ENCODE measurements at regions not wholly inside any gene's neighbourhood (a gene's known extent, or its start where the extent isn't known, plus 50 kb on each side); places are given as distances from the start of the nearest gene placed in this dataset.

GRCh38 chr4:164461901-164462300 is 292.0 kb upstream of the SMIM31 start:
- intact Hi-C loops (cut with DNase I): no loop called here
- Histone ChIP-seq H3K4me3 (no peak overlapping the region), H3K27ac (no peak overlapping the region), H3K4me1 (no peaks in the 10 kb centered on the region), H3K36me3 (no peaks in the 10 kb centered on the region), H3K9me3 (no peaks in the 10 kb centered on the region), H3K27me3 (no peaks in the 10 kb centered on the region)
- no peak for DNase-seq (ENCODE audit: extremely low spot score in 2 of 2)
- TF ChIP-seq POLR2AphosphoS5 (IDR thresholded peaks at IDR 0.05; ENCODE audit: insufficient read depth in 1 of 2, low read depth in 1 of 2): no peak

- Histone ChIP-seq H3K4me1 (no peaks in the 10 kb centered on the region), H3K9me3 (no peaks in the 10 kb centered on the region), H3K27ac (no peak overlapping the region), H3K36me3 (no peaks in the 10 kb centered on the region), H3K4me3 (no peak overlapping the region), H3K27me3 (no peaks in the 10 kb centered on the region)
- TF ChIP-seq POLR2A (IDR thresholded peaks at IDR 0.05) (no peak), POLR2AphosphoS5 (IDR thresholded peaks at IDR 0.05; ENCODE audit: insufficient read depth in 1 of 2, low read depth in 1 of 2) (no peak), CTCF (IDR thresholded peaks at IDR 0.05) (no peak)
- DNase-seq (ENCODE audit: extremely low spot score in 2 of 2): no peak
- intact Hi-C loops (cut with DNase I): no loop called here
These were observed 291.5 kb upstream of the SMIM31 start for GRCh38 chr4:164462471-164462870.

- Histone ChIP-seq H3K4me3 (no peak overlapping the region), H3K36me3 (no peaks in the 10 kb centered on the region), H3K9me3 (no peaks in the 10 kb centered on the region), H3K4me1 (no peaks in the 10 kb centered on the region), H3K27ac (no peak overlapping the region), H3K27me3 (no peaks in the 10 kb centered on the region)
- TF ChIP-seq CTCF (IDR thresholded peaks at IDR 0.05) (no peak), POLR2A (IDR thresholded peaks at IDR 0.05) (no peak), POLR2AphosphoS5 (IDR thresholded peaks at IDR 0.05; ENCODE audit: insufficient read depth in 1 of 2, low read depth in 1 of 2) (no peak)
- intact Hi-C loops (cut with DNase I): no loop called here
- no peak for DNase-seq (ENCODE audit: extremely low spot score in 2 of 2)
These were observed 289.6 kb upstream of the SMIM31 start for GRCh38 chr4:164464313-164464712.

- no peak for DNase-seq (ENCODE audit: extremely low spot score in 2 of 2)
- no peak overlapping the region for H3K4me3 ChIP-seq
- H3K36me3 ChIP-seq: no peaks in the 10 kb centered on the region
- no peak overlapping the region for H3K27ac ChIP-seq
- no peaks in the 10 kb centered on the region for H3K27me3 ChIP-seq
- TF ChIP-seq POLR2A (IDR thresholded peaks at IDR 0.05): no peak
- no peak for TF ChIP-seq CTCF (IDR thresholded peaks at IDR 0.05)
- TF ChIP-seq POLR2AphosphoS5 (IDR thresholded peaks at IDR 0.05; ENCODE audit: insufficient read depth in 1 of 2, low read depth in 1 of 2): no peak
- intact Hi-C loops (cut with DNase I): no loop called here
- no peaks in the 10 kb centered on the region for H3K9me3 ChIP-seq
- no peaks in the 10 kb centered on the region for H3K4me1 ChIP-seq
These were observed 286.4 kb upstream of the SMIM31 start for GRCh38 chr4:164467493-164467892.

GRCh38 chr4:164481306-164482091 is 272.4 kb upstream of the SMIM31 start:
- Histone ChIP-seq H3K4me3 (no peak overlapping the region), H3K9me3 (no peaks in the 10 kb centered on the region), H3K36me3 (no peaks in the 10 kb centered on the region), H3K27ac (no peak overlapping the region), H3K27me3 (no peaks in the 10 kb centered on the region), H3K4me1 (no peaks in the 10 kb centered on the region)
- no peak for DNase-seq (ENCODE audit: extremely low spot score in 2 of 2)
- intact Hi-C loops (cut with DNase I): no loop called here
- TF ChIP-seq POLR2AphosphoS5 (IDR thresholded peaks at IDR 0.05; ENCODE audit: insufficient read depth in 1 of 2, low read depth in 1 of 2) (no peak), POLR2A (IDR thresholded peaks at IDR 0.05) (no peak), CTCF (IDR thresholded peaks at IDR 0.05) (no peak)

Data from vagina (tissue), 2 donors.